Activated T-helper 2 cell treated with anti-CD3 and anti-CD28 coated beads, Interferon-gamma antibody, Interleukin-2, Interleukin-4, amounts not matched to agents 10 μg/mL and 5 μg/mL and 100 μg/mL, durations not matched to agents 14 hours and 24 hours and 36 hours (primary cell): ENCODE measurements at regions not wholly inside any gene's neighbourhood (a gene's known extent, or its start where the extent isn't known, plus 50 kb on each side); places are given as distances from the start of the nearest gene placed in this dataset.
"Not testable (repeated sequence)": the region's sequence is repeated elsewhere in the genome, so short reads cannot be mapped to it uniquely, and the experiment has no call there.

Experiments
- DNase-seq: peaks from one replicate; pipeline ENCODE4 v3.0.0; 2021; ENCODE audit warnings: low spot score
- H3K27ac Mint-ChIP-seq: one replicate; pipeline ENCODE4 v1.8.0; 2021; ENCODE audit warnings: mixed read lengths
- H3K27me3 Mint-ChIP-seq: one replicate; pipeline ENCODE4 v1.8.0; 2021; ENCODE audit warnings: low read depth, mixed read lengths
- H3K36me3 Mint-ChIP-seq: one replicate; pipeline ENCODE4 v1.8.0; 2021; ENCODE audit warnings: low read depth, mixed read lengths
- H3K4me1 Mint-ChIP-seq: one replicate; pipeline ENCODE4 v1.8.0; 2021; ENCODE audit warnings: low read depth, mixed read lengths
- H3K4me3 Mint-ChIP-seq: one replicate; pipeline ENCODE4 v1.8.0; 2021; ENCODE audit warnings: low read depth, mild to moderate bottlenecking, moderate library complexity, mixed read lengths
- H3K9me3 Mint-ChIP-seq: one replicate; pipeline ENCODE4 v1.8.0; 2021; ENCODE audit warnings: mixed read lengths
- intact Hi-C: fragments of 100-400 bp; cut with micrococcal nuclease; formaldehyde crosslinking; loops from one replicate; pipeline ENCODE4 v1.15.1; 2023

- DNase-seq, result no peak
- H3K9me3 Mint-ChIP-seq, result no peaks in the 10 kb centered on the region
- intact Hi-C loops, result no loop called here
- no peak overlapping the region for H3K27ac Mint-ChIP-seq
- H3K4me3 Mint-ChIP-seq, result no peak overlapping the region
- H3K4me1 Mint-ChIP-seq, result no peaks in the 10 kb centered on the region
- H3K36me3 Mint-ChIP-seq, result no peaks in the 10 kb centered on the region
- H3K27me3 Mint-ChIP-seq, result no peaks in the 10 kb centered on the region
Measured at GRCh38 chr16:52925143-52925542, 127.6 kb downstream of the CHD9NB start.

- Mint-ChIP-seq H3K4me1 (no peaks in the 10 kb centered on the region), H3K27me3 (no peaks in the 10 kb centered on the region), H3K9me3 (no peaks in the 10 kb centered on the region), H3K36me3 (no peaks in the 10 kb centered on the region), H3K4me3 (no peak overlapping the region), H3K27ac (no peak overlapping the region)
- intact Hi-C loops, result no loop called here
- DNase-seq, result no peak
Measured at GRCh38 chr16:52924162-52924561, 128.5 kb downstream of the CHD9NB start.

- DNase-seq, result no peak
- Mint-ChIP-seq H3K4me1 (no peaks in the 10 kb centered on the region), H3K4me3 (no peak overlapping the region), H3K27ac (no peak overlapping the region), H3K27me3 (no peaks in the 10 kb centered on the region), H3K9me3 (no peaks in the 10 kb centered on the region), H3K36me3 (no peaks in the 10 kb centered on the region)
- intact Hi-C loops, result no loop called here
Measured at GRCh38 chr16:52921104-52921503, 131.6 kb downstream of the CHD9NB start.

- H3K4me1 Mint-ChIP-seq, result no peaks in the 10 kb centered on the region
- DNase-seq, result no peak
- H3K27ac Mint-ChIP-seq, result no peak overlapping the region
- no peaks in the 10 kb centered on the region for H3K27me3 Mint-ChIP-seq
- no peaks in the 10 kb centered on the region for H3K9me3 Mint-ChIP-seq
- no peaks in the 10 kb centered on the region for H3K36me3 Mint-ChIP-seq
- H3K4me3 Mint-ChIP-seq, result no peak overlapping the region
- intact Hi-C loops, result no loop called here
Measured at GRCh38 chr16:52920331-52920730, 132.4 kb downstream of the CHD9NB start.

- intact Hi-C loops, result loop anchor here (5.0 kb wide), 1 partner anchor 722 kb away; no protein-coding TSS in a partner anchor
- Mint-ChIP-seq H3K27me3 (no peaks in the 10 kb centered on the region), H3K4me1 (no peaks in the 10 kb centered on the region), H3K4me3 (no peak overlapping the region), H3K36me3 (no peaks in the 10 kb centered on the region), H3K27ac (no peak overlapping the region), H3K9me3 (no peaks in the 10 kb centered on the region)
- no peak for DNase-seq
Measured at GRCh38 chr16:52914428-52914827, 138.3 kb downstream of the CHD9NB start.

- no peak for DNase-seq
- Mint-ChIP-seq H3K4me3 (no peak overlapping the region), H3K27me3 (no peaks in the 10 kb centered on the region), H3K36me3 (no peaks in the 10 kb centered on the region), H3K4me1 (no peaks in the 10 kb centered on the region), H3K9me3 (no peaks in the 10 kb centered on the region), H3K27ac (no peak overlapping the region)
- intact Hi-C loops, result loop anchor here (5.0 kb wide), 1 partner anchor 720 kb away; no protein-coding TSS in a partner anchor
Measured at GRCh38 chr16:52912565-52913173, 140.0 kb downstream of the CHD9NB start.

GRCh38 chr16:52908057-52908456, 144.6 kb downstream of the CHD9NB start:
- DNase-seq, H3K9me3 Mint-ChIP-seq, intact Hi-C loops, H3K27me3 Mint-ChIP-seq, H3K4me3 Mint-ChIP-seq, H3K4me1 Mint-ChIP-seq, H3K36me3 Mint-ChIP-seq, H3K27ac Mint-ChIP-seq: not testable (repeated sequence)

GRCh38 chr16:52906281-52906680, 146.4 kb downstream of the CHD9NB start:
- Mint-ChIP-seq H3K27ac (no peak overlapping the region), H3K36me3 (no peaks in the 10 kb centered on the region)

GRCh38 chr16:52896478-52897164, 156.1 kb downstream of the CHD9NB start:
- Mint-ChIP-seq H3K27ac (no peak overlapping the region), H3K36me3 (no peaks in the 10 kb centered on the region), H3K4me3 (no peak overlapping the region), H3K27me3 (no peaks in the 10 kb centered on the region), H3K4me1 (no peaks in the 10 kb centered on the region), H3K9me3 (no peaks in the 10 kb centered on the region)
- no peak for DNase-seq
- intact Hi-C loops, result no loop called here

More at GRCh38 chr16:52906281-52906680, 146.4 kb downstream of the CHD9NB start:
- Mint-ChIP-seq H3K4me3 (no peak overlapping the region), H3K9me3 (no peaks in the 10 kb centered on the region), H3K4me1 (no peaks in the 10 kb centered on the region), H3K27me3 (no peaks in the 10 kb centered on the region)
- intact Hi-C loops, result no loop called here
- no peak for DNase-seq

GRCh38 chr16:52874042-52874441, 178.7 kb downstream of the CHD9NB start:
- Mint-ChIP-seq H3K27me3 (no peaks in the 10 kb centered on the region), H3K4me1 (no peaks in the 10 kb centered on the region), H3K9me3 (no peaks in the 10 kb centered on the region), H3K36me3 (no peaks in the 10 kb centered on the region), H3K27ac (no peak overlapping the region), H3K4me3 (no peak overlapping the region)
- no peak for DNase-seq
- intact Hi-C loops, result no loop called here

GRCh38 chr16:52872731-52873130, 180.0 kb downstream of the CHD9NB start:
- DNase-seq, result no peak
- Mint-ChIP-seq H3K4me3 (no peak overlapping the region), H3K27me3 (no peaks in the 10 kb centered on the region), H3K9me3 (no peaks in the 10 kb centered on the region), H3K36me3 (no peaks in the 10 kb centered on the region), H3K27ac (no peak overlapping the region), H3K4me1 (no peaks in the 10 kb centered on the region)
- intact Hi-C loops, result no loop called here

GRCh38 chr16:52871481-52871880, 181.2 kb downstream of the CHD9NB start:
- no peak for DNase-seq
- Mint-ChIP-seq H3K9me3 (no peaks in the 10 kb centered on the region), H3K4me3 (no peak overlapping the region), H3K27me3 (no peaks in the 10 kb centered on the region), H3K36me3 (no peaks in the 10 kb centered on the region), H3K4me1 (no peaks in the 10 kb centered on the region), H3K27ac (no peak overlapping the region)
- intact Hi-C loops, result no loop called here

- Mint-ChIP-seq H3K27ac (no peak overlapping the region), H3K36me3 (no peaks in the 10 kb centered on the region), H3K4me1 (no peaks in the 10 kb centered on the region), H3K9me3 (no peaks in the 10 kb centered on the region), H3K4me3 (no peak overlapping the region), H3K27me3 (no peaks in the 10 kb centered on the region)
- intact Hi-C loops, result no loop called here
- DNase-seq, result no peak
Measured at GRCh38 chr16:52869243-52869642, 183.5 kb downstream of the CHD9NB start.
